Lower lobe of right lung (tissue), 2 donors: ENCODE measurements at regions not wholly inside any gene's neighbourhood (a gene's known extent, or its start where the extent isn't known, plus 50 kb on each side); places are given as distances from the start of the nearest gene placed in this dataset.

Source experiments
- ATAC-seq, 2 donors: fragments of 200-7000 bp; cut with Tn5 transposase; one replicate each; pipeline ENCODE4 v1.9.1; 2020 to 2022; ENCODE audit warnings: mild to moderate bottlenecking in 2 of 2, moderate library complexity in 2 of 2
- DNase-seq: peaks from one replicate; pipeline ENCODE4 v3.0.0-alpha.2; 2020
- H3K27ac ChIP-seq: fragments of 200-600 bp; one replicate; pipeline ENCODE4 v1.8.0; 2022
- H3K27me3 ChIP-seq: fragments of 200-600 bp; one replicate; pipeline ENCODE4 v1.8.0; 2022; ENCODE audit warnings: low read depth
- H3K36me3 ChIP-seq: fragments of 200-600 bp; one replicate; pipeline ENCODE4 v1.8.0; 2022; ENCODE audit warnings: mild to moderate bottlenecking
- H3K4me1 ChIP-seq: fragments of 200-600 bp; one replicate; pipeline ENCODE4 v1.8.0; 2022
- H3K4me3 ChIP-seq: fragments of 200-600 bp; one replicate; pipeline ENCODE4 v1.8.0; 2022; ENCODE audit warnings: mild to moderate bottlenecking
- H3K9me3 ChIP-seq: fragments of 200-600 bp; one replicate; pipeline ENCODE4 v1.8.0; 2022
- intact Hi-C: fragments of 100-400 bp; cut with DNase I; formaldehyde crosslinking; loops from one replicate; pipeline ENCODE4 v1.11.0; 2022
- TF ChIP-seq, protein P1 (sequence below): fragments of 200-600 bp; IDR thresholded peaks from one replicate; pipeline ENCODE4 v1.8.0; 2022; ENCODE audit warnings: antibody characterized with exemption, mild to moderate bottlenecking
- donor health status: DM: no; HTN: yes; CAD: no; lungs with severe emphysema.

DNA sequence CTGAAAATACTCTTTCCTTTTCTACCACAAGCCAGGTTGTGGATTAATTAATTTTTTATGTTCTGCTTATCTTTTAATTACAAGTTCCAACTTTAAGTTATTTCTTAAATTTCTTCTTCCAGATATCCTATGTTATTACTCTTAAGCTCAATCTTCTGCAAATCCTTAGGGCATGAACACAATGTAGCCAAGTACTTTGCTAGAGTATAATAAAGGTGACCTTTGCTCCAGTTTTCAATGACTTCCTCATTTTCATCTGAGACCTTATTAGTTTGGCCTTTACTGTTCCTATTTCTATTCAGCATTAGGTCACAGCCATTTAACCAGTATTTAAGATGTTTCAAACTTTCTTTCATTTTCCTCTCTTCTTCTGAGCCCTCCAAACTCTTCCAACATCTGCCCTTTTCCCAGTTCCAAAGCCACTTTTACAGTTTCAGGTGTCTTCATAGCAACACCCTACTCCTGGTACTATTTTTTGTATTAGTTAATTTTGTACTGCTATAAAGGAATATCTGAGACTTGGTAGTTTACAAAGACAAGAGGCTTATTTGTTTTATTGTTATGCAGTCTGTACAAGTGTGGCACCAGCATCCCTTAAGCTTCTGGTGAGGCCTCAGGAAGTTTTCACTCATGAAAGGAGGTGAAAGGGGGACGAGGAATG is 886.2 kb upstream of the GHITM start:
- TF ChIP-seq, protein P1, sequence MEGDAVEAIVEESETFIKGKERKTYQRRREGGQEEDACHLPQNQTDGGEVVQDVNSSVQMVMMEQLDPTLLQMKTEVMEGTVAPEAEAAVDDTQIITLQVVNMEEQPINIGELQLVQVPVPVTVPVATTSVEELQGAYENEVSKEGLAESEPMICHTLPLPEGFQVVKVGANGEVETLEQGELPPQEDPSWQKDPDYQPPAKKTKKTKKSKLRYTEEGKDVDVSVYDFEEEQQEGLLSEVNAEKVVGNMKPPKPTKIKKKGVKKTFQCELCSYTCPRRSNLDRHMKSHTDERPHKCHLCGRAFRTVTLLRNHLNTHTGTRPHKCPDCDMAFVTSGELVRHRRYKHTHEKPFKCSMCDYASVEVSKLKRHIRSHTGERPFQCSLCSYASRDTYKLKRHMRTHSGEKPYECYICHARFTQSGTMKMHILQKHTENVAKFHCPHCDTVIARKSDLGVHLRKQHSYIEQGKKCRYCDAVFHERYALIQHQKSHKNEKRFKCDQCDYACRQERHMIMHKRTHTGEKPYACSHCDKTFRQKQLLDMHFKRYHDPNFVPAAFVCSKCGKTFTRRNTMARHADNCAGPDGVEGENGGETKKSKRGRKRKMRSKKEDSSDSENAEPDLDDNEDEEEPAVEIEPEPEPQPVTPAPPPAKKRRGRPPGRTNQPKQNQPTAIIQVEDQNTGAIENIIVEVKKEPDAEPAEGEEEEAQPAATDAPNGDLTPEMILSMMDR, result no peak
- Histone ChIP-seq H3K27ac (no peak overlapping the region), H3K27me3 (no peaks in the 10 kb centered on the region), H3K36me3 (no peaks in the 10 kb centered on the region), H3K4me3 (no peak overlapping the region), H3K4me1 (no peaks in the 10 kb centered on the region), H3K9me3 (peaks cover 13% of the 10 kb centered on the region)
- intact Hi-C loops, result no loop called here
- no peak for ATAC-seq
- DNase-seq, result no peak

DNA sequence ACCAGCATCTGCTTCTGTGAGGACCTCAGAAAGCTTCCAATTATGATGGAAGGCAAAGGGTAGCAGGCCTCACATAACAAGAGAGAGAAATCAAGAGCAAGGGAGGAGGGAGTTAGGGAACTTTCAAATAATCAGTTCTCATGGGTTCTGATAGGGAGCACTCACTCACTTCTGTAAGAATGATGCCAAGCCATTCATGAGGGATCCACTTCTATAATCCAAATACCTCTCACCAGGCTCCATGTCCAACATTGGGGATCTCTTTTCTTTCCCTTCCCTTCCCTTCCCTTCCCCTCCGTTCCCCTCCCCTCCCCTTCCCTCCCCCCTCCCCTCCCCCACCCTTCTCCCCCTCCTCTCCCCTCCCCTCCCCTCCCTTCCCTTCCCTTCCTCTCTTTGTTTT is 884.6 kb upstream of the GHITM start:
- Histone ChIP-seq H3K36me3 (no peaks in the 10 kb centered on the region), H3K4me3 (no peak overlapping the region), H3K27me3 (no peaks in the 10 kb centered on the region), H3K27ac (no peak overlapping the region), H3K4me1 (no peaks in the 10 kb centered on the region), H3K9me3 (peaks cover 13% of the 10 kb centered on the region)
- ATAC-seq (no peak), DNase-seq (no peak)
- TF ChIP-seq, protein P1, result no peak
- intact Hi-C loops, result no loop called here

DNA sequence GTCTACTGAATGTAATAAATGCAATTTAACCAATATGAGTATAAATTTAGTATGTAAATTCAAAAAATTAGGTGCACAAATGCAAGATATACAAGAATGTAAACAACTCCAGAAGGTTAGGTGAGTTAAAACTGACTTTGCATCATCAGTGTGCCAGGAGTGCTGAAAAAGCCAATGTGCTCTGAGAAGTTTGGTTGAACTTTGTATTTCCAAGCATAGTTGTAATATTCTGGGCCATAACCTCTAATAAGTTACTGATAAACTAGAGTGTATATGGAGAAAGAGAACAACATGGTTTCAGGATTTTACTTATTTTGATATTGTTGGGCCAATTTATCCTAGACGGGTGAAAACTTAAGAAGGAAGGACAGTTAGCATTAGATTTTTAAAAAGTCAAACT is 876.9 kb upstream of the GHITM start:
- intact Hi-C loops, result no loop called here
- Histone ChIP-seq H3K9me3 (no peaks in the 10 kb centered on the region), H3K27me3 (no peaks in the 10 kb centered on the region), H3K4me3 (no peak overlapping the region), H3K27ac (no peak overlapping the region), H3K36me3 (no peaks in the 10 kb centered on the region), H3K4me1 (no peaks in the 10 kb centered on the region)
- ATAC-seq, result no peak
- no peak for DNase-seq
- TF ChIP-seq, protein P1, result no peak

DNA sequence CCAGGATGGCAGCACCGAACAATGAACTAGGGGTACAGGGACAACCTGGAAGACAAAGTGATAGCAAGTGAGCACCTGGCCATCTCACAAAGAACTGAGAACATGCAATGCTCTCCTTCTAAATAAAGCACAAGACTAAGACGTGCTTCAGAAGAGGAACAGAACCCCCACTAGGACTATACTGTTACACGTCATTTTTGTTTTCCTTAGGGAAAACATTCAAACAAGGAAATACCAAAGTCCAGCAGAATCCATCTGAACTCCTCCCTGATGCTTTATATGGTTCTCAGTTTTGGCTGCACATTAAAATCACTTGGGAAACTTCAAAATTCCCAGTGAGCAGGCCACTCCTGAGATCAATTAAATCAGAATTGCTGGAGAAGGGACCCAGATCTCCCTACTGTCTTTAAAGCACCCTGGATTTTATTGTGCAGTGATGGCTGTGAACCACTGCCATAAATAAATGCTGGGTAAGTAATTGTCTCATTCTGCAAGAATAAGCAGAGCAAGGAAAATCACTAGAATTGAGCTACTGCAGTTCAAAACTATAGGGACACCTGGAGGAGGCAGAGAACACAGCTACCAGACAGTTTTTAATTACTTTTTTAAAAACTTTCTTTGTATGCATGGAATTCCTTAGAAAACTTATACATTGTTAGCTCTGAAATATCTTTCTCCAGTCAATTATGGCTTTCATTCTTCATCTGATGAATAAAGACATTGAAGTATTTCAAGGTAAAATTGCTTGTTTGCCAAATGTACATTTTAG is 866.5 kb upstream of the GHITM start:
- Histone ChIP-seq H3K9me3 (no peaks in the 10 kb centered on the region), H3K36me3 (no peaks in the 10 kb centered on the region), H3K27ac (no peak overlapping the region), H3K4me3 (no peak overlapping the region), H3K27me3 (no peaks in the 10 kb centered on the region), H3K4me1 (no peaks in the 10 kb centered on the region)
- ATAC-seq (no peak), DNase-seq (no peak)
- intact Hi-C loops, result no loop called here
- TF ChIP-seq, protein P1, result no peak

DNA sequence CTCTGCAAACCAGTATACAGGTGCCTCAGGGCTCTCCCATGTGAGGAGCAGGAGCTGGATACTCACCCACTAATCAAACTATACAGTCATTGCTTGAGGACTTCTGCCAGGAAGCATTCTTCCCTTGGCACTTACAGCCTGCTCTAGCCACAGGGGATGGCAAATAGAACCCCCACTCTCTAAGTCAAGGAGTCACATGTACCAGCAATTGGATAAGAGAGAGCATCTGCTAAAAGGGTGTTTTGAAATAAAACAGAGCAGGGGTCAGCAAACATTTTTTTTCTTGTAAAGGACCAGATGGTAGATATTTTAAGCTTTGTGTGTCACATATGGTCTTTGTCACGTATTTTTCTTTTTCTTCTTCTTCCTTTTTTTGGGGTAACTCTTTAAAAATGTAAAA is 865.2 kb upstream of the GHITM start:
- TF ChIP-seq, protein P1, result no peak
- no peak for ATAC-seq
- H3K27ac ChIP-seq, result no peak overlapping the region
- H3K4me3 ChIP-seq, result no peak overlapping the region
- H3K36me3 ChIP-seq, result no peaks in the 10 kb centered on the region
- intact Hi-C loops, result no loop called here
- no peaks in the 10 kb centered on the region for H3K4me1 ChIP-seq
- DNase-seq, result no peak
- H3K9me3 ChIP-seq, result no peaks in the 10 kb centered on the region
- no peaks in the 10 kb centered on the region for H3K27me3 ChIP-seq
